GM18907 (cell line): ENCODE measurements at regions not wholly inside any gene's neighbourhood (a gene's known extent, or its start where the extent isn't known, plus 50 kb on each side); places are given as distances from the start of the nearest gene placed in this dataset.

Experiments
- ATAC-seq: cut with Tn5 transposase; IDR thresholded peaks from one replicate; pipeline ENCODE4 v1.9.1; 2021; ENCODE audit warnings: mild to moderate bottlenecking, moderate library complexity; ENCODE audit not compliant: unreplicated experiment

DNA sequence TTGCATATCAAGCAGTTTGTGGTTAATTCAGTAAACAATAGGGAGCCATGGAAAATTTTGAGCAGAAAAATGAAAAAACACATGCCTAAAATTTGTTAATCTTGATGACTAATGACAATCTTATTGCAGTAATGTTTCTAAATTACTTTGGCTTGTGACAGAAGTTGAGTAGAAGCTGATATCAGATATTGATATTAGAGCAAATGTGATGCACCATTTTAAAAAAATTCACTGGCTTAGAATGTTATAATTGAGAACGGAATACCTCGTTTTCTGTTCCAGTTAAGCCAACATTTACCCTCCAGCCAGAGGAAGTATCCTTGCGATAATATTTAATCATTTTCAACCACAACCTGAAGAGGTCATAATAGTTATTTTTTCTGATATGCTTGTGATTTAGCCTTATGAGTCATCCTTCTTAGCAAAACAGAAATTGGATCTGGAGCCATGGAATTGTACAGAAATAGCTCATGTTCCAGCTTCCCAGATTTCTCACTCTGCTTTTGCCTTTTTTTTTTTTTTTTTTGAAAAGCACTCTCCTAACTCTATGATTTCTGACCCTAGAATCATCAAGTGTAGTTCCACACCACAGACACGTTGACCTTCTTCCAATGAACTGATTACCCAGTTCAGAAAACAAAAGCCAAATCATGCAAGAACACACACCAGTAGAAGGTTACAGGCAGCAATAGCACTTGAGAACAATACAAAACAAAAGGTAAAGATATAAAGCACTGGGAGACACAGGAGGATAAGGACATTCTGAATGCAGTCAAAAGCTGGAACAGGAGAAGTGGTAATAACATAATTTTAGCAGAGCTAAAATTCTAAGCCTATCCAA is 96.8 kb upstream of the PHYHIPL start:
- no peak for ATAC-seq

DNA sequence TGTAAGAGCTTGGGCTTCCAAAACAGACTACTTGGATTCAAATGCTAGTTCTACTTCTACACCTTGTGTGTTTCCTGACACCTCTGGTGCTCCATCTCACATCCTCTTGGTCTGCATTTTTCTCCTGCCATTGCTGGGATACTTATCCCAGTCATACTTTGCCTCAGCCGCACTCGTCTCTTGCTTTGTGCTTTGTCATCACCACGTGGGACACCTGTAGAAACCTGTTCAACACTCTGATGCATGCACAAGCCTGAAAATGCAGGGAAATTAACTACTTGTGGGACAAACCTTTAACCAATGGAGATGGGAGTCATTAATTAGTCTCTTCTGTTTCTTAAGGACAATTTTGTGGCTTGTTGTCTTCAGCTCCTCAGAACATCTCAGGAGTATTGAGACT is 94.2 kb upstream of the PHYHIPL start:
- ATAC-seq, result no peak

DNA sequence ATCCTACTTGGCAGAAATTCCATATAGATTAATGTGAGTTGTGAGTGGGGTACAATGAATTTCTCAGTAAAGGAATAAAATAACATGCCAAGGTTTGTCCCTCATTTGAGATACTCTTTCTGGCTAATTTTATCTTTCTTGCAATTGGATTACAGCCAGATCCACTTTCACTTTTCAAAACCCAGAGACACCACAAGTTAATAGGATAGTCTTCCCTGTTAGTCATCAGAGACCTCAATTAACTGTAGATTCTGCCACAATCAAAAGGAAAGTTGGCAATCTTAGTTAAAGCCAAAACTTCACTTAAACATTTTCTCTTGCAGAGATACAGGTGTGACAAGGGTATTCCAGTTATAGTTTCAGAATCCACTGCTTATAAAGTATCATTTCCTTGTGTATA is 91.4 kb upstream of the PHYHIPL start:
- no peak for ATAC-seq

DNA sequence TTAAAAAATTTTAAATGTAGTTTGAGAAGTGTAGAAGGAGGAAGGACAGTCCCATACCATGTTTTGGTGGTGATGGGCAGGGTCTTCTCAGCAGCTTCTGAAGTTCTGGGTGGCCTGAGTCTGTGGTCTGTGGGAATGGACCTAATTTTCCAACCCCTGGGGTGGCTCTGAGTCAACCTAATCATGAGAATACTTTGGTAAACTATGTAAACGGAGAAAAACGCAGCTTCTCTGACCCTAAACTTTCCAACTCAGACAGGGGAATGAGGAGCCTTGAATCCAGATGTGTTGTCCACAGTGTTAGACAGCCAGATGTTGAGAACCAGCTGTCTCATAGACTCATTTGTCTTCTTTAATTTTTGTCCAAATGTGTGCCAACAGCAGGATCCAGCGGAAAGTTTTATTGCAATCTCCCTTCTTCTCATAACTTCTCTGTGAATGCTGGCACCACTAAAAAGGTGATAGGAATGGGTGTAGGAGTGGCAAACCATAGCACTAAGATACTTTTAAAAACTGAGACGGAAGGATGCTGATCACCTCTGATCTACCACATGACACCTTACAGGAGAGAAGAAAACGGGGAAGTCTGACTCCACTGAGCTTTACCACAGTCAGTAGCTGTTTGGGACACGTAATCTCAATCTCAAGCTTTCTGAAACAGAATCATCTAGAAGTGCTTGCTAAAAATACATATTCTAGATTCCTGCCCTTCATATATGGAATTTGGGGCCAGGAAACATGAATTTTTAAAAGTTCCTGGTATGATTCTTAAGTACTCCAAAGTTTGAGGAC is 90.5 kb upstream of the PHYHIPL start:
- ATAC-seq, result no peak

DNA sequence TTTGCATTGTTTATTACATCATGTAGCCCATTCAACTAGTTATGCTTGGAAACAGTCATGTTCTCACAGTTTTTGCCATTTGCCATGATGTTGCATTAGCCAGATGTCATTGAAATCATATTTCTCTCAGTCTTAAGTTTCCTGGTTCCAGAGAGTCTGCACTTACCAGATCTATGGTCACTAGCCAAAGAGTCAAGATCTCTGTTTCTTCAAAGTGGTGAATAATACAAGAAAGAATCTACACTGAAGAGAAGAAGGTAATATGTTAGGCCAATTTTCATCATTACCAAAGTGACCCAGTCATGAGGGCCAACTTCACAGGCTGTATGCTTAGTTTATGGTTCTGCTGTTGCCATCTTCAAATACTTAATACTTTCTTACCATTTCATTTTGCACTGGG is 89.0 kb upstream of the PHYHIPL start:
- no peak for ATAC-seq

DNA sequence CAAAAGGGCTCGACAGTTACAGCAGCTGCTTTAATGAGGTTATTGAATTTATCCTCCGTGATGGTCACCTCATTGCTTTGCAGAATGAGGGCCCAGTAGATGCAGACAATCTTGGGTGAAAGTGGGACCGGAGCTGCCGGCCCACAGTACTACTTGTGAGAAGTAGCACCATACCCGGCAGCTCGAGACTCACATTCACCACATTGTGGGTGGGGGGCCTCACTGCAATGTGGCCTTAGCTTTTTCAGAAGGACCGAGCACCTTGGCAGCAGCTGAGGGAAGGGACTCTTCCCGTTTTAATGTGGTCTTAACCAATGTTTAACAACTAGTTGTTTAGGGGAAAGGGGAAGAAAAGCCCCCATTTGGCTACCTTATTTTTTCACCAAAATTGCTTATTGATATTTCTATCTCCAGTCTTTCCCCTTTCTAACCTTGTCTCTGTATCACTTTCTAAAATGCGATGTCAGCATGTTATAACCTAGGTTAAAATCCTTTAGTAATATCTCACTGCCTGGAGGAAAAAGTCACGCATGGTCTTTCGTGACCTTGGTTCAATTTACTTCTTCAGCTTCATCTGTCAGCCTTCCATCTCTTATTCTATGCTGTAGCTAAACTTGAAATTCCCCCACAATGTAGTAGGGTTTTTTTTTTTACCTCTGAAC is 87.4 kb upstream of the PHYHIPL start:
- ATAC-seq, result no peak

DNA sequence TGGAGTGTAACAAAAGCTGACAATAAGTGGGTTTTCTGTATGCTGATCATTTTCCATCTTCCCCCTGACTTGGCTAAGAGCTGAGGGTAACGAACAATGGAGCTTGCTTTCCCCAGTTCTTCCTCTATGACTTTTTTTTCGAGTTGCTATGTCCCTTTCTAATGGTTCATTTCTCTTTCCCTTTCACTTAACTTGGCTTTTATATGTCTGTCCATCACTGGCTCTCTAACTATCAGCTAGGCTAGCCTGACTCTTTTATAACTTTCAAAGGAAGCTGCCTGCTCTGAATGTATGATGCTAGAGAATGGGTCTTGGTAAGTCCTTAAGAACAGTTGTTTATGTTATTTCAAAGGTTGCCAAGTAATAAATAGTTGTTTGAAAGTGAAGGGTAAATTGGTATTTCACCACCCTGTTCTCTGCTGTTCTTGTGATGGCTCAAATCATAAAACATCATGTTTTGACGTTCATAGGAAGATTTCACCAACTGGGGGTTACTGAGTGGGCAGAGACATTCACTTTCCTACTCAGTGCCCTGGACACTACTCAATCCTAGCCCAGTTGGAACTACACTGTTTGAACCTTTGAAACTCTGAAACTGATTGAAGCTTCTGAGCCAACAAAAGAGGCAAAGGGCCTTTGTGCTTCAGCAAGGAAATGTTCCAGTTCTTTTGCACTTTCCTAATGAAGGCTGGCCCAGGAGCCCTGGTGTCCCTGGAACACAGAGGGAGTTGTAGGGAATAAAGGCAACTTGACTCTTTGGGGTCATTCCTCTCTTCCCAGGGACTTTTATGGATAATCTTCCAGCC is 85.4 kb upstream of the PHYHIPL start:
- no peak for ATAC-seq

DNA sequence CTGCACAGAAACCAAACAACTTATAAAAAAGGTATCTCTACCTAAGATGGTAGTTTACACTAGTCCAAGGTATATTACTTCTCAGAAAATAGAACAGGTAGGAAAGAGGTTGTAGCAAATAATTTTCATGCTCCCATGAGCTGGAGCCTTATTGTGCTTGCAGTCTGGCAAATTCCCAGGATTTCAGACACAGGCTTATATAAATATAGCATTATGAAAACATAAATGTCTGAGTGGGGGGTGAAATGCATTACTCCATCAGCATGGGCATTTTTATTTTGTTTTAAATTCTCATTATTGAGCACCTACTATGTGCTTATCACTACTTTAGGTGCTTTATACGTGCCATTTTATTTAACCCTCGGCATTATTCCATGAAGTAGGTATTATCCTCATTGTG is 83.0 kb upstream of the PHYHIPL start:
- ATAC-seq, result no peak

DNA sequence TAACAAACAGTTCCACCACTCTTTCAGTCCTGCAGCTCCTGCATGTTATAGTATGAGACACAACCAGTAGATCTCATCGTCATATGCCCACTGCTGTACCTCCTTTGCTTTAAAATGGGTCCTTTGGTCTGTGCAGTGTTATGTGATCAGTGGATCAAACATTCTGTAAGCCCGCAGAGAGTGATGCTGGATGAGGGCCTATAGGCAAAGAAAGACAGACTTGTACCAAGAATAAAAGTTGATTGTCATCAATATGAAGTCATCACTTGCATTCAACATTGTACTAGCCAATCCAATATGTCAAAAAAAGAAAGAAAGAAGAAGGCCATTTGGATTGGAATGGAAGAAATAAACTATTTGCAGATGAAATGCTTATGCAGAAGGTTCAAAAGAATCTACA is 79.8 kb upstream of the PHYHIPL start:
- ATAC-seq, result no peak

DNA sequence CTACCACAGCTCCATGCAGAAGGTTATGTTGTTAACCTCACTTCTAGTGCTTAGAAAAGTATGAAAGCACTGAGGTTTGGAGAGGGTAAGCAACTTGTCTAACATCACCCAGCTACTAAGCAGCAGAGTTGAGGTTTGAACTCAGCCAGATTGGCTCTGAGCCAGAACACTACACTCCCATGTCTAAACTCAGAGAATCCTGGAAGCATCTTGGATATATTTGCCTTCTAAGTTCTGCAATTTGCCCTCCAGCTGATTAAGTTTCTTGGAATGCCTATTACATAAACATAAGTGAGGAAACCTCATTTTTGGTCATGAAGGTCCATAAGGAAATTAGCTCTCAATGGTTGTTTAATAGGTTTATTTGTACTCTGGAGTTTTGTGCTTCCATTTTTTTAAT is 78.1 kb upstream of the PHYHIPL start:
- ATAC-seq, result no peak

DNA sequence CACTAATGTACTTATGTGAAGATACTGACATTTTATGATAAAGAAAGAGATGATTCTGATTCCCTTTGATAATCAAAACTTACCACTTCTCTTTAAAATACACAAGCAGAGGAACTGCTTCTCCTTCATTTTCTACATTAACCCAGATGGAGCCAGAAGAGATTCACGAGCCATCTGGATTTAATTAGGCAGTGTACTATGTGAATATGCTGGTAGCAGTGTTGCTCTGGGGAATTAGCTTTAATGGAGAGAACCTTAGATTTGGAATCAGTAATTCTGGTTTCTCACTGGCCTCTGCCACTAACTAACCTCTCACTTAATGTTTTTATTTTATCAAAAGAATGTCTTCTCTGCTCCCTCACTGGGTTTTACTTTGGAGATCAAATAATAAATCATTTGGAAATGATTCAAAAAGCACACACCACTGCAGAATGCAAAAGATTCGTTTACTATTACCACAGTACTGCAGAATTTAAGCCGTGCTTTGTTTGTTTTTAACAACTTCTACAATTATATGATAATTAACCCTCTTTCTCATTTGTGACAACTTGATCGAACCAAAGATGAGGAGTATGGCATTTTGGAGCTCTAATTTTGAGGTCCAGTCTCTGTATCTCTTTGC is 77.5 kb upstream of the PHYHIPL start:
- no peak for ATAC-seq

DNA sequence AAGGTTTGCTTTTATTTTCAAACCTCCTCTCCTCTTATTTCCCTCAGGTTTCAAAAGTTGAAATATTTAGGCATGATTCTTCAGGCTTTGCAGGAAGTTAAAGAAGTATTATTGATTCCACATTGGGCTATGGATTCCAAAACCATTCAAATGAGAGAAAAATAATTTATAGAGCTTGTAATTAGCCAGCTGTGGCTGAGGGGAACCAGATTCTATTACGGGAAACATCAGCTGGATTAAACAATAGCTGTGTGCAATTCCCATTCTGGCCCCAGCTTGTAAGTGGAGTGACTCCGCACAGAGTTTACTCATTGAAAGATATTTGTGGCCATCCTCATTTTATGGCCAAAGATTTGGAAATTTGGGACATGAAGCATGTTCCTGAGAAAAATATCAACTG is 77.0 kb upstream of the PHYHIPL start:
- ATAC-seq, result no peak

DNA sequence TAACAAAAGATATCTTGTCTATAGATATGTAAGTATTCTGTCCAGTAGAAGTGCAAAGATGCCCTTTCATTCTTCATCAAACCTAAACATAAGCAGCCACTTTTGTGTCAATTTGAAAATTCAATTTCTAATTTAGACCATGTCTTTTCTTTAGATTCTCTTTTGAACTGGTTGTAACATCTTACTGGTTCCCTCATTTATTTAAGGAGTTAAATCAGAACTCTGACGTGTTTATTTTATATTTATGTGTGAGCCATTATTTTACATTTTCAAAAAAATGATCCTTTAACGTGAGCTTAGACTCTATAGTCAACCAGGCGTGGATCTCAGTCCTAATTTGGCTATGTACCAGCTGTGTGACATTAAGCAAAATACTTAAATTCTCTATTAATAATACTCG is 74.0 kb upstream of the PHYHIPL start:
- ATAC-seq, result no peak

DNA sequence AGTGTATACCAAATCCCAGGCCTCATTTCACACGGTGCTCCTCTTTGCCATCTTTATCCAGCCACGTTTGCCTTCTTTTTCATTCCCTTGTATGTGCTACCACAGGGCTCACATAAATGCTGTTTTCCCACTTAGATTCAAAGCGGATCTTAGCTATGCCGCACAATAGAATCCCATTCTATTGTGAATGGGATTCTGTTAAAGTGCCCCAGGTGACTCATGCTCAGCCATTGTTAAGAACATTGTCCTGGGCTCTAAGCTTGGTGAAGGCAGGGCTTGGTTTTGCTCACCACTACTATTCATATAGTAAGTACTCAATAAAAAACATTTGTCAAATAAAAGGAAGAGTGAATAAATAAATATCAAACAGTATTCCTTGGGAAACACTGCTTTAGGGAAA is 72.3 kb upstream of the PHYHIPL start:
- no peak for ATAC-seq

DNA sequence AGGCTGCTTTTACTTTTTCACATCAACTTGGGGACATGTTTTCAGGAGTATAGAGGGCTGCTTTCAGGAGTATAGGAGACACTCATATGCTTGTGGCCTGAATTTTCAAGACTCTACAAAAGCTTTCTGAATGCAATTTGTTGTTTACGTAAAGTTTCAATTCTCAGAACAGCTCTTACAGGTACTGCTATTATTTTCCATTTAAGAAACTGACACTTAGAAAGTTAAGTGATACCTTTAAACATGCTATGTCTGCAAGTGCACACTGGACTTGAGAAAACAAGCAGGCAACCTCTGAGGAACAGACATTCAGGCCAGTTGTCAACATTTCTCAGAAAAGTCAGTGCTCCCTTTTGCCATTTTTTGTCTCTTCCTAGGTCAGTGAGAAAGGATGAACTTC is 70.0 kb upstream of the PHYHIPL start:
- no peak for ATAC-seq

DNA sequence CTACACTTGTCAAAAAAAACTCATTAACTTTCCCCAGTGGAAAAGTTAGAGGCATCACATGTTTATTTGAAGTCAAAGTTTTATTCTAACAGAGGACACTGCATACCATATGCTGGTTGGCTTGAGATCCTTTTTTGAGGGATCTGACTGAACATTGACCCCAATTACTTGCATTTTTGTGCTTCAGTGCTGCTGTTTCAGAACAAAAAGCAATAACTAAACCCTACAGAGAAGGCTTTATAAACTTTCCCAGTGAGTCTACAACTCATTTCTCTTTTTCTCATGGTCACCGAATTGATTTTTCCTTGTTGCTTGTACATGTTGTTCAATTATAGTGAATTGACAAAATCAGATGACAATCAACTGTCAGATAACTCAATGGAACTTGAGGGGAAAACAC is 69.3 kb upstream of the PHYHIPL start:
- no peak for ATAC-seq

DNA sequence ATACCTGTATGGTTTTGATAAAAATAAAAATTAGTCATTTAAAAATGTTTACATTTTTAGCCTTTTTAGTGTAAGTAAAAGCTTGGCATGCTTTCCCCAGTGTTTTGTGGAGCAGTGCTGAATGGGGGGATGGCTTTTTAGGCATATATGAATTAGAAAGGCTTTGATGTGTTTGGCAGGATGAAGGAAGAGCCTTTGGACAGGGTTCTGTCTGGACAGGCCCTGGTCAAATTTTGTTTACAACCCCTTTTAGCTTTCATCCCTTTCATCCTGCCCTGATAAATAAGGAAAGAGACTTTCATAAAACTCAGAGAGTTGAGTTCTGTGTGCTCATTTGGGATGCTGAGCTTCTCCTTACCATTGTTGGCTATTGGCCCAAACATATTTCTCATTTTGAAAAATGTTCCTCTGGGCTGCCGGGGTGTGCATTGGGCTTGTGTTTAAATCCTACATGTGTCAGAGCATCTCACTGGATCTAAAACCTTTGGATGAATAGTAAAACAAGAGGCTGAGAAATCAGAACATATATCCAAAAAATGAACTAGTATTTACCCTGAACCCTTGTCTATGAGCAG is 68.1 kb upstream of the PHYHIPL start:
- no peak for ATAC-seq

DNA sequence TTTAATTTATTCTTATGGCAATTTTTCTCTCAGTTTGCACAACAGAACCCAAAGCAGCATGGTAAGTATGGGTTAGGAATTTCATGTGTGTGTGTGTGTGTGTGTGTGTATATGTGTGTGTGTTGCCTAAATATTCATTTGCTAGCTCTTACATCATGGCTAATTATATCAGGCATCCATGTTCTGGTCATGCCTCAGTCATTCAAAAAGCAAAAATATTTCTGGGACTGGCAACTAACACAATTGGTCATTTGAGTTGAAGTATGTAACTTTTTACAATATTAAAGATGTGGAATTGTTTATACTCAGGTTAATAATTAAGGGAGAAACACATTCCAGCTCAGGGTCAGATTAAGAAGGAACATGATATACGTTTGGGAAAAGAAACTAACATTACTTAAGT is 67.6 kb upstream of the PHYHIPL start:
- ATAC-seq, result no peak

DNA sequence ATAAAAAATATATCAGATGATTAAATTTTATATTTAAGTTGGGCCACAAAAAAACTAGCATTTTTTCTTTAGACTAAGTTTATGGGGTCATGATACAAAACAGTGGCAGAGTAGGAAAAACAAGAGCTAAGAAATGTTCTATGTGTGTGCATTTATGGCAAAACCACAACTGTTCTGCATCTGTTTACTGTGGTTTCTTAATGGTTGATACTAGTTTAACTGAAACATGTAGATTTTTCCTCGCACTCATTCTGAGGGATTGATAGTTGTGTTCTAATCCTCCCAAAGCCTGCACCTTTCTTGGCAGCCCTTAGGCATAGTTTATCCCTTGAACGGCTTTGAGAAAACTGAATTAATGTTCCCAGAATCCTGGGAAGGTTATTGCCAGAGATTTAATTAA is 66.6 kb upstream of the PHYHIPL start:
- ATAC-seq, result no peak

DNA sequence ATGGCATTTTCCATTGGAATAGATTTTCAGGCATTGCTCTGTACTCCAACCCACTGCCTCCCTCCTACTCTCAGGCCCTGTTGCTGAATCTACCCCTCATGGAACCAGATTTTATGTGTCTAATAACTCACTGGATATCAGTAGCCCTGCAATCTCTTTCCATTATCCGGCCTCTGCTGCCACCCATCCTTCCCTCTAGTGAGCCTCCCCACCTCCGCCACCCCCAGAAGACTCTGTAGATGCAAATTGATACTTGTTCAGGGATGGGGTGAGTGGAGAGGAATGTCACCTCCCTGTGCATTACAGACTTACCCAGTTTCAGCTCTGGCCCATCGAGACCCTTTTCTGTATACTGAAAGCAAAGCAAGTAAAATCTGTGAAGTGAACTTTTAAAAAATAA is 52.3 kb upstream of the PHYHIPL start:
- ATAC-seq, result no peak
